ENCODE measurements at regions not wholly inside any gene's neighbourhood (a gene's known extent, or its start where the extent isn't known, plus 50 kb on each side); places are given as distances from the start of the nearest gene placed in this dataset.

GRCh38 chr5:124867137-124867704 lies 120.8 kb upstream of the ZNF608 start:
- CTCF ChIA-PET, result interaction anchor here (1.1 kb wide), 1 partner anchor 15 kb away, joined by 3 read pairs; no protein-coding TSS in a partner anchor
- TF ChIP-seq, protein P1, sequence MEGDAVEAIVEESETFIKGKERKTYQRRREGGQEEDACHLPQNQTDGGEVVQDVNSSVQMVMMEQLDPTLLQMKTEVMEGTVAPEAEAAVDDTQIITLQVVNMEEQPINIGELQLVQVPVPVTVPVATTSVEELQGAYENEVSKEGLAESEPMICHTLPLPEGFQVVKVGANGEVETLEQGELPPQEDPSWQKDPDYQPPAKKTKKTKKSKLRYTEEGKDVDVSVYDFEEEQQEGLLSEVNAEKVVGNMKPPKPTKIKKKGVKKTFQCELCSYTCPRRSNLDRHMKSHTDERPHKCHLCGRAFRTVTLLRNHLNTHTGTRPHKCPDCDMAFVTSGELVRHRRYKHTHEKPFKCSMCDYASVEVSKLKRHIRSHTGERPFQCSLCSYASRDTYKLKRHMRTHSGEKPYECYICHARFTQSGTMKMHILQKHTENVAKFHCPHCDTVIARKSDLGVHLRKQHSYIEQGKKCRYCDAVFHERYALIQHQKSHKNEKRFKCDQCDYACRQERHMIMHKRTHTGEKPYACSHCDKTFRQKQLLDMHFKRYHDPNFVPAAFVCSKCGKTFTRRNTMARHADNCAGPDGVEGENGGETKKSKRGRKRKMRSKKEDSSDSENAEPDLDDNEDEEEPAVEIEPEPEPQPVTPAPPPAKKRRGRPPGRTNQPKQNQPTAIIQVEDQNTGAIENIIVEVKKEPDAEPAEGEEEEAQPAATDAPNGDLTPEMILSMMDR (IDR thresholded peaks at IDR 0.05; ENCODE audit: control extremely low read depth, extremely low read depth, low read depth, missing control alignments), result no peak
- POLR2A ChIA-PET, result no interaction called here
- no peak for DNase-seq (ENCODE audit: extremely low spot score)

GRCh38 chr5:124868676-124869075 lies 122.2 kb upstream of the ZNF608 start:
- POLR2A ChIA-PET, result no interaction called here
- CTCF ChIA-PET, result interaction anchor here (1.5 kb wide), 2 partner anchors 19 to 30 kb away, joined by 3 to 5 read pairs; no protein-coding TSS in a partner anchor
- DNase-seq (ENCODE audit: extremely low spot score), result no peak
- TF ChIP-seq, protein P1 (IDR thresholded peaks at IDR 0.05; ENCODE audit: control extremely low read depth, extremely low read depth, low read depth, missing control alignments), result no peak

DNA sequence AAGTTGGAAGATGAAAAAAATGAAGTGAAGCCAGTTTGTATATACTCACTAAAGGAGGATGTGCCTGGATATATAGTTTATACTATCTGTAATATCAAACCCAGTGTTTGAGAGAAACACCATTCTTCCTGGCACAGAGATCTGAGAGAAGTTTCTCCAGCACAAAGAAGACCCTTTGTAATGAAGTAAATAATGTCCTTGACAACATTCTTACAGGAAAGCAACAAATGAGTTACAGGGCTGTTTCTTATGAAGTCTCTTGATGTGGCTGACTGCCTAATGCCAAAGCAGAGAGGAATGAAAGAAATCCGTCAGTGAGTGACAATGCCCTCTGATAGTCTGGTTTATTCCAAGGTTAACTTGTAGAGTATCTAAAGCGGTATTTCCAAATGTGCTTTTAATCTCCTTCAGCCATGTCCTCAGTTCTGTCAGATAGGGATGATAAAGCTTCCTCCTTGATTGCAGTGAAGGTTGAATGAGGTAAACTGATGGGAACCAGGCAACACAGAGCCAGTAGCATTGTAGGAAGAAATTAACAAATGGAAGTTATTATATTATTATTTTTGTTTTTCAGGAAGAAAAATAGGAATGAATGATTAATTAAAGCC lies 123.1 kb upstream of the ZNF608 start:
- POLR2A ChIA-PET, result no interaction called here
- DNase-seq (ENCODE audit: extremely low spot score), result no peak
- TF ChIP-seq, protein P1 (IDR thresholded peaks at IDR 0.05; ENCODE audit: control extremely low read depth, extremely low read depth, low read depth, missing control alignments), result no peak
- CTCF ChIA-PET, result interaction anchor here (1.0 to 1.3 kb wide), 2 partner anchors 16 to 327 kb away, joined by 3 read pairs; no protein-coding TSS in a partner anchor

GRCh38 chr5:124870070-124870469 lies 123.6 kb upstream of the ZNF608 start:
- no peak for DNase-seq (ENCODE audit: extremely low spot score)
- TF ChIP-seq, protein P1 (IDR thresholded peaks at IDR 0.05; ENCODE audit: control extremely low read depth, extremely low read depth, low read depth, missing control alignments), result no peak
- CTCF ChIA-PET, result interaction anchor here (1.0 to 1.3 kb wide), 2 partner anchors 16 to 327 kb away, joined by 3 read pairs; no protein-coding TSS in a partner anchor
- POLR2A ChIA-PET, result no interaction called here

GRCh38 chr5:124871303-124871702 lies 124.9 kb upstream of the ZNF608 start:
- TF ChIP-seq, protein P1 (IDR thresholded peaks at IDR 0.05; ENCODE audit: control extremely low read depth, extremely low read depth, low read depth, missing control alignments), result no peak
- DNase-seq (ENCODE audit: extremely low spot score), result no peak
- POLR2A ChIA-PET, result no interaction called here
- CTCF ChIA-PET, result interaction anchor here (1.2 to 1.6 kb wide), 3 partner anchors 10 to 23 kb away, joined by 6 read pairs; no protein-coding TSS in a partner anchor

- no peak for DNase-seq (ENCODE audit: extremely low spot score)
- CTCF ChIA-PET, result interaction anchor here (1.2 to 1.6 kb wide), 3 partner anchors 9 to 22 kb away, joined by 6 read pairs; no protein-coding TSS in a partner anchor
- TF ChIP-seq, protein P1 (IDR thresholded peaks at IDR 0.05; ENCODE audit: control extremely low read depth, extremely low read depth, low read depth, missing control alignments), result no peak
- POLR2A ChIA-PET, result no interaction called here
Measured at GRCh38 chr5:124872086-124872485, 125.6 kb upstream of the ZNF608 start.

All from GM10248 (cell line).